GM23338 (cell line): ENCODE measurements at regions not wholly inside any gene's neighbourhood (a gene's known extent, or its start where the extent isn't known, plus 50 kb on each side); places are given as distances from the start of the nearest gene placed in this dataset.

Source experiments
- ATAC-seq: fragments of 200-7000 bp; cut with Tn5 transposase; 3 replicates; pipeline ENCODE4 v1.9.1; 2020
- DNase-seq: peaks from one replicate; pipeline ENCODE4 v3.0.0-alpha.2; 2015; ENCODE audit warnings: low spot score
- H2AFZ ChIP-seq: fragments of 200-600 bp; sonication (generic); 2 replicates; pipeline ENCODE4 v1.8.0; 2016; ENCODE audit warnings: antibody characterized with exemption, mild to moderate bottlenecking, moderate library complexity
- H3F3A ChIP-seq: fragments of 200-600 bp; sonication (generic); replicated peaks from 2 replicates; pipeline ENCODE4 v1.8.0; 2017; ENCODE audit warnings: antibody characterized with exemption, mixed run types, low read depth
- H3K27ac ChIP-seq: fragments of 200-600 bp; sonication (generic); 2 replicates; pipeline ENCODE4 v1.6.1; 2016; ENCODE audit warnings: low read depth
- H3K27me3 ChIP-seq: fragments of 200-600 bp; sonication (generic); 2 replicates; pipeline ENCODE4 v1.8.0; 2016; ENCODE audit warnings: mild to moderate bottlenecking, mixed run types, moderate library complexity; ENCODE audit not compliant: insufficient read depth
- H3K36me3 ChIP-seq: fragments of 200-600 bp; sonication (generic); 2 replicates; pipeline ENCODE4 v1.8.0; 2016; ENCODE audit warnings: mild to moderate bottlenecking; ENCODE audit not compliant: insufficient read depth
- H3K4me1 ChIP-seq: fragments of 200-600 bp; sonication (generic); 2 replicates; pipeline ENCODE4 v1.8.0; 2016; ENCODE audit warnings: mild to moderate bottlenecking, moderate library complexity; ENCODE audit not compliant: insufficient read depth
- H3K4me2 ChIP-seq: fragments of 200-600 bp; sonication (generic); 2 replicates; pipeline ENCODE4 v1.7.1; 2017; ENCODE audit warnings: mixed run types
- H3K4me3 ChIP-seq: fragments of 200-600 bp; sonication (generic); 2 replicates; pipeline ENCODE4 v1.6.1; 2016; ENCODE audit warnings: mixed run types
- H3K79me2 ChIP-seq: fragments of 200-600 bp; sonication (generic); replicated peaks from 2 replicates; pipeline ENCODE4 v1.8.0; 2017; ENCODE audit warnings: mild to moderate bottlenecking; ENCODE audit not compliant: insufficient read depth
- H3K9me2 ChIP-seq: fragments of 200-600 bp; sonication (generic); 2 replicates; pipeline ENCODE4 v1.8.0; 2017; ENCODE audit not compliant: insufficient read depth
- H4K20me1 ChIP-seq: fragments of 200-600 bp; sonication (generic); replicated peaks from 2 replicates; pipeline ENCODE4 v1.8.0; 2017; ENCODE audit warnings: mild to moderate bottlenecking; ENCODE audit not compliant: insufficient read depth
- H3K27ac Mint-ChIP-seq: 2 replicates; pipeline ENCODE4 v1.8.0; 2020; ENCODE audit warnings: inconsistent platforms, mild to moderate bottlenecking, moderate library complexity, mixed read lengths
- H3K27me3 Mint-ChIP-seq: 3 replicates; pipeline ENCODE4 v1.8.0; 2022; ENCODE audit warnings: low read depth, mild to moderate bottlenecking, moderate library complexity, mixed read lengths, inconsistent platforms; ENCODE audit not compliant: insufficient read depth, poor library complexity
- H3K36me3 Mint-ChIP-seq: 3 replicates; pipeline ENCODE4 v1.8.0; 2021; ENCODE audit warnings: low read depth, mild to moderate bottlenecking, inconsistent platforms, moderate library complexity, mixed read lengths
- H3K4me1 Mint-ChIP-seq: 3 replicates; pipeline ENCODE4 v1.8.0; 2020; ENCODE audit warnings: mild to moderate bottlenecking, inconsistent platforms, mixed read lengths
- H3K4me3 Mint-ChIP-seq: 3 replicates; pipeline ENCODE4 v1.8.0; 2021; ENCODE audit warnings: moderate library complexity, mild to moderate bottlenecking, inconsistent platforms, mixed read lengths
- H3K9me3 Mint-ChIP-seq: 3 replicates; pipeline ENCODE4 v1.8.0; 2020; ENCODE audit warnings: moderate library complexity, mild to moderate bottlenecking, inconsistent platforms, mixed read lengths
- ETS1 ChIP-seq: IDR thresholded peaks from 2 replicates; pipeline ENCODE4 v1.6.1; 2016; ENCODE audit warnings: antibody characterized with exemption
- EZH2phosphoT487 ChIP-seq: fragments of 200-600 bp; sonication (generic); IDR thresholded peaks from one replicate; pipeline ENCODE4 v1.8.1; 2018; ENCODE audit warnings: antibody characterized with exemption; ENCODE audit not compliant: unreplicated experiment
- REST ChIP-seq: IDR thresholded peaks from one replicate; pipeline ENCODE4 v1.6.1; 2018; ENCODE audit warnings: antibody characterized with exemption; ENCODE audit not compliant: unreplicated experiment
- STAT1 ChIP-seq: IDR thresholded peaks from one replicate; pipeline ENCODE4 v1.6.1; 2016; ENCODE audit warnings: antibody characterized with exemption; ENCODE audit not compliant: unreplicated experiment
- ZNF331 ChIP-seq: fragments of 250-450 bp; sonication (Bioruptor Pico); IDR thresholded peaks from 2 replicates; pipeline ENCODE4 v1.5.0; 2020; ENCODE audit warnings: low read depth, mild to moderate bottlenecking, moderate library complexity
- ZNF462 ChIP-seq: fragments of 250-450 bp; sonication (Bioruptor Pico); IDR thresholded peaks from 2 replicates; pipeline ENCODE4 v1.5.0; 2020; ENCODE audit warnings: mild to moderate bottlenecking, moderate library complexity

GRCh38 chr10:18767981-18768380 lies 108.8 kb downstream of the ARL5B start (continued):
- TF ChIP-seq ZNF462 (CRISPR knock-in tag) (no peak), REST (no peak), ZNF331 (CRISPR knock-in tag) (no peak)

- H3K9me2 ChIP-seq = no peaks in the 10 kb centered on the region
- no peak for ATAC-seq
- no peaks in the 10 kb centered on the region; the same call in 1 of the 2 replicates for H3K36me3 ChIP-seq
- no peaks in the 10 kb centered on the region for H3K4me1 ChIP-seq
- no peak overlapping the region for H3K4me2 ChIP-seq
- H3K4me1 Mint-ChIP-seq = no peaks in the 10 kb centered on the region
- H3K9me3 Mint-ChIP-seq = no peaks in the 10 kb centered on the region; the same call in 1 of the 3 replicates
- no peak overlapping the region for H3K27ac ChIP-seq
- H3K27me3 ChIP-seq = no peaks in the 10 kb centered on the region
- no peak overlapping the region for H3K4me3 ChIP-seq
- H3F3A ChIP-seq = no peaks in the 10 kb centered on the region
- H4K20me1 ChIP-seq = no peaks in the 10 kb centered on the region
- H3K79me2 ChIP-seq = no peaks in the 10 kb centered on the region
- no peak overlapping the region for H3K4me3 Mint-ChIP-seq
- DNase-seq = no peak
- H2AFZ ChIP-seq = no peak overlapping the region
- no peaks in the 10 kb centered on the region for H3K27me3 Mint-ChIP-seq
- H3K27ac Mint-ChIP-seq = no peak overlapping the region
- H3K36me3 Mint-ChIP-seq = no peaks in the 10 kb centered on the region
- no peak for TF ChIP-seq EZH2phosphoT487
- TF ChIP-seq REST = no peak
- TF ChIP-seq ETS1 = no peak
- TF ChIP-seq STAT1 = no peak
Observed at GRCh38 chr10:18773180-18773579, 113.9 kb downstream of the ARL5B start.
